ENCODE measurements at regions not wholly inside any gene's neighbourhood (a gene's known extent, or its start where the extent isn't known, plus 50 kb on each side); places are given as distances from the start of the nearest gene placed in this dataset.
A peak's percentile ranks its signal among the peaks of the same experiment; 100 is the strongest.

- no peak for TF ChIP-seq CTCF (IDR thresholded peaks at IDR 0.05; ENCODE audit: unreplicated experiment)
- no peaks in the 10 kb centered on the region for H3K4me1 Mint-ChIP-seq (ENCODE audit: unreplicated experiment)
- H3K27me3 Mint-ChIP-seq (ENCODE audit: unreplicated experiment), result peaks cover 2% of the 10 kb centered on the region
- no peak overlapping the region for H3K4me3 Mint-ChIP-seq (ENCODE audit: unreplicated experiment)
- DNase-seq (ENCODE audit: low spot score), result no peak
- H3K27ac Mint-ChIP-seq (ENCODE audit: unreplicated experiment), result no peak overlapping the region
- H3K9me3 Mint-ChIP-seq (ENCODE audit: unreplicated experiment), result peaks cover 18% of the 10 kb centered on the region
- H3K36me3 Mint-ChIP-seq (ENCODE audit: low read depth, unreplicated experiment), result no peaks in the 10 kb centered on the region
Measured at GRCh38 chr2:12858786-12859185, 142.1 kb downstream of the TRIB2 start.

- no peak for TF ChIP-seq CTCF (IDR thresholded peaks at IDR 0.05; ENCODE audit: unreplicated experiment)
- H3K27me3 Mint-ChIP-seq (ENCODE audit: unreplicated experiment), result peaks cover 2% of the 10 kb centered on the region
- peaks cover 22% of the 10 kb centered on the region for H3K9me3 Mint-ChIP-seq (ENCODE audit: unreplicated experiment)
- no peak overlapping the region for H3K27ac Mint-ChIP-seq (ENCODE audit: unreplicated experiment)
- H3K4me3 Mint-ChIP-seq (ENCODE audit: unreplicated experiment), result no peak overlapping the region
- peaks cover 5% of the 10 kb centered on the region for H3K36me3 Mint-ChIP-seq (ENCODE audit: low read depth, unreplicated experiment)
- DNase-seq (ENCODE audit: low spot score), result no peak
- H3K4me1 Mint-ChIP-seq (ENCODE audit: unreplicated experiment), result no peaks in the 10 kb centered on the region
Measured at GRCh38 chr2:12861344-12861930, 144.7 kb downstream of the TRIB2 start.

- peaks cover 5% of the 10 kb centered on the region for H3K36me3 Mint-ChIP-seq (ENCODE audit: low read depth, unreplicated experiment)
- H3K4me1 Mint-ChIP-seq (ENCODE audit: unreplicated experiment), result no peaks in the 10 kb centered on the region
- H3K27me3 Mint-ChIP-seq (ENCODE audit: unreplicated experiment), result peaks cover 2% of the 10 kb centered on the region
- DNase-seq (ENCODE audit: low spot score), result no peak
- no peak overlapping the region for H3K27ac Mint-ChIP-seq (ENCODE audit: unreplicated experiment)
- H3K4me3 Mint-ChIP-seq (ENCODE audit: unreplicated experiment), result no peak overlapping the region
- TF ChIP-seq CTCF (IDR thresholded peaks at IDR 0.05; ENCODE audit: unreplicated experiment), result no peak
- H3K9me3 Mint-ChIP-seq (ENCODE audit: unreplicated experiment), result peaks cover 22% of the 10 kb centered on the region
Measured at GRCh38 chr2:12862541-12862940, 145.8 kb downstream of the TRIB2 start.

GRCh38 chr2:12863937-12864336 is 147.2 kb downstream of the TRIB2 start:
- Mint-ChIP-seq H3K27ac (ENCODE audit: unreplicated experiment) (no peak overlapping the region), H3K27me3 (ENCODE audit: unreplicated experiment) (peaks cover 2% of the 10 kb centered on the region), H3K36me3 (ENCODE audit: low read depth, unreplicated experiment) (peaks cover 5% of the 10 kb centered on the region), H3K4me3 (ENCODE audit: unreplicated experiment) (peak overlapping the region; percentile 0), H3K9me3 (ENCODE audit: unreplicated experiment) (peaks cover 22% of the 10 kb centered on the region), H3K4me1 (ENCODE audit: unreplicated experiment) (no peaks in the 10 kb centered on the region)
- TF ChIP-seq CTCF (IDR thresholded peaks at IDR 0.05; ENCODE audit: unreplicated experiment), result no peak
- no peak for DNase-seq (ENCODE audit: low spot score)

GRCh38 chr2:12867631-12868287 is 151.0 kb downstream of the TRIB2 start:
- H3K27ac Mint-ChIP-seq (ENCODE audit: unreplicated experiment), result no peak overlapping the region
- no peak overlapping the region for H3K4me3 Mint-ChIP-seq (ENCODE audit: unreplicated experiment)
- no peak for DNase-seq (ENCODE audit: low spot score)
- no peak for TF ChIP-seq CTCF (IDR thresholded peaks at IDR 0.05; ENCODE audit: unreplicated experiment)
- H3K4me1 Mint-ChIP-seq (ENCODE audit: unreplicated experiment), result no peaks in the 10 kb centered on the region
- H3K9me3 Mint-ChIP-seq (ENCODE audit: unreplicated experiment), result peaks cover 8% of the 10 kb centered on the region
- no peaks in the 10 kb centered on the region for H3K27me3 Mint-ChIP-seq (ENCODE audit: unreplicated experiment)
- peaks cover 5% of the 10 kb centered on the region for H3K36me3 Mint-ChIP-seq (ENCODE audit: low read depth, unreplicated experiment)
